ENCODE measurements at regions not wholly inside any gene's neighbourhood (a gene's known extent, or its start where the extent isn't known, plus 50 kb on each side); places are given as distances from the start of the nearest gene placed in this dataset.

DNA sequence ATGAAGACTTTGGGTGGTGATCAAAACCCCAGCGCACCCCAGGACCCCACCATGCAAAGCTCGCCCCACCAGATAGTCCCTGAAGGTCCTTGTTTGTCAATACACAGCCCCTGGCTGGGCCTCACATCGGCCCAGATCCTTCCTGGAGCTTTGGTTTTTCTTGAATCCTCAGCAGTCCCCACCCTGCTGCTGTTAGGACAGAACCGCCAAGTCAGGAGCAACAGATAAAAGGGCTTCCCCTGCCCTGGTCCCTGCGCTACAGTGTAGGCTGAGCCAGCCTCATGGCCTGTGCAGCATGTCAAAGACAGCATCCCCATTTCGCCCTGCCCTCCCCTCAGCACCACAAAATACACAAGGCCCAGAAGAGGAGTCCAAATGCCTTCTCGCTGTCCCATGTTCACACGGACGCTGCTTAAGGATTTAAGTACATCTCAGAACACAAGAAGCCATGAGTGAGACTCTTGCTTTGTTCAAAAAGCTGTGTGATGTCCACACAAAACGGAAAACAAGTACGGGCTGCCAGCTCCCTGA, 65.7 kb downstream of the PSMG1 start:
- no peak for DNase-seq (ENCODE audit: low spot score)
- TF ChIP-seq, protein P1, sequence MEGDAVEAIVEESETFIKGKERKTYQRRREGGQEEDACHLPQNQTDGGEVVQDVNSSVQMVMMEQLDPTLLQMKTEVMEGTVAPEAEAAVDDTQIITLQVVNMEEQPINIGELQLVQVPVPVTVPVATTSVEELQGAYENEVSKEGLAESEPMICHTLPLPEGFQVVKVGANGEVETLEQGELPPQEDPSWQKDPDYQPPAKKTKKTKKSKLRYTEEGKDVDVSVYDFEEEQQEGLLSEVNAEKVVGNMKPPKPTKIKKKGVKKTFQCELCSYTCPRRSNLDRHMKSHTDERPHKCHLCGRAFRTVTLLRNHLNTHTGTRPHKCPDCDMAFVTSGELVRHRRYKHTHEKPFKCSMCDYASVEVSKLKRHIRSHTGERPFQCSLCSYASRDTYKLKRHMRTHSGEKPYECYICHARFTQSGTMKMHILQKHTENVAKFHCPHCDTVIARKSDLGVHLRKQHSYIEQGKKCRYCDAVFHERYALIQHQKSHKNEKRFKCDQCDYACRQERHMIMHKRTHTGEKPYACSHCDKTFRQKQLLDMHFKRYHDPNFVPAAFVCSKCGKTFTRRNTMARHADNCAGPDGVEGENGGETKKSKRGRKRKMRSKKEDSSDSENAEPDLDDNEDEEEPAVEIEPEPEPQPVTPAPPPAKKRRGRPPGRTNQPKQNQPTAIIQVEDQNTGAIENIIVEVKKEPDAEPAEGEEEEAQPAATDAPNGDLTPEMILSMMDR (IDR thresholded peaks at IDR 0.05; ENCODE audit: extremely low read depth, missing control alignments): no peak

DNA sequence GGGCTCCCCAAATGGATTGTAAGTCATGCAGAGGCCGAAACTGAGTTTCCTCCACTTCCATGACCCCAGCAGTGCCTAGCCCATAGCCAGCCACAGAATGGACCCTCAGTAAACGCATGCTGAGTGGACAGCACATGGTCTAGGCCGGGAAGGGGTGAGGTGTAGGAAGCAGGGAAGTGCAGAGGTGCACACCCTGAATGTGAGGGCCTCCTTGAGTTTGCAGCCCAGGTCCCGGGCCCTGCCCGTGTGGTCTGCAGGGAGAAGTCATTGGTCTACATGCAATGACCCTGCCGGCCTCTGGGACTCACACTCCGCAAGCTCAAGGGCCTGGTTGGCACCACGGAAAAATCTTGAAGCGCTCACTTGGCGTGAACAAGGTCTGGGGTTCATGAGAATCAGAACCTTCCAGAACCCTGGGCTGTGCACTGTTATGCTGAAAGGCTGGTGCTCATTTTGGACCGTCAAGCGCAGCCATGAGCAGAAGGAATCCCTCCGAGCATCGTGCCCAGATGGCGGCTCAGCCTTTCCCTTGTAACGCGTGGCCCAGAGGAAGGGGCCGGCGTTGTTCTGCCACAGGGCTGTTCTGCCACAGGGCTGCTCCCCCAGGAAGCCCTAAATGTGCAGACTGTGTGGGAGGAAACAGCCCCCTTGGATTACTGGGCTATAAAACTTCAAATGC, 66.4 kb downstream of the PSMG1 start:
- TF ChIP-seq, protein P1 (IDR thresholded peaks at IDR 0.05; ENCODE audit: extremely low read depth, missing control alignments): no peak
- DNase-seq (ENCODE audit: low spot score): no peak

DNA sequence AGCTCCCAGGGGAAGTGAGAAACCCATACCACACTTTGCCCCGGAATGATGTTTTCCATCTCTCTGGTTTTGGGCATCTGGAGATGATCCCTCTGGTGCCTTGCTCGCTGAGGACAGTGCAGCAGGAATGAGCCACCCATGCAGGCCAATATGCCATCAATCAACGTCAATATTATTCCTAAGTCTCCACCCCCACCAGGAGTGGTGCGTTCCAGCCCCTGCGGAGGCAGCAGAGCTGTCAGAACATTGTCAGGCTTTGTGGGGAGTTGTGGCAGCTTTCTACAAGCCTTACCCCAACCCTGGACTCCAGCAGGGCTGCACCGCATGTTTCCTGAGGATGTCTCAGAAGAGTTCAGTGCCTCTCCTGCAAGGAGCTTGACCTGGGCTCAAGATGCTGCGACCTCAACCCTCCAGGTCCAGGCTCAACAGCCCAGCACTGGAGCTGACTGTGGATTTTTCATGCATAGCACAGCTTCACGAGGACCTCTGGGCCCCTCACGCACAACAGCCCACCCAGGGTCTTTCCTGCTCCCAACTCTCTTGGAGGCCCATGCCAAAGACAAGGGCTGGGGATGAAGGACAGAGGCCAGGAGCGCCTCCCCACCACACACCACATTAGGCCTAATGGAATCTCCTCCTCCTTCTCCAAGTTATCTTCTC, 67.5 kb downstream of the PSMG1 start:
- TF ChIP-seq, protein P1 (IDR thresholded peaks at IDR 0.05; ENCODE audit: extremely low read depth, missing control alignments): no peak
- no peak for DNase-seq (ENCODE audit: low spot score)

DNA sequence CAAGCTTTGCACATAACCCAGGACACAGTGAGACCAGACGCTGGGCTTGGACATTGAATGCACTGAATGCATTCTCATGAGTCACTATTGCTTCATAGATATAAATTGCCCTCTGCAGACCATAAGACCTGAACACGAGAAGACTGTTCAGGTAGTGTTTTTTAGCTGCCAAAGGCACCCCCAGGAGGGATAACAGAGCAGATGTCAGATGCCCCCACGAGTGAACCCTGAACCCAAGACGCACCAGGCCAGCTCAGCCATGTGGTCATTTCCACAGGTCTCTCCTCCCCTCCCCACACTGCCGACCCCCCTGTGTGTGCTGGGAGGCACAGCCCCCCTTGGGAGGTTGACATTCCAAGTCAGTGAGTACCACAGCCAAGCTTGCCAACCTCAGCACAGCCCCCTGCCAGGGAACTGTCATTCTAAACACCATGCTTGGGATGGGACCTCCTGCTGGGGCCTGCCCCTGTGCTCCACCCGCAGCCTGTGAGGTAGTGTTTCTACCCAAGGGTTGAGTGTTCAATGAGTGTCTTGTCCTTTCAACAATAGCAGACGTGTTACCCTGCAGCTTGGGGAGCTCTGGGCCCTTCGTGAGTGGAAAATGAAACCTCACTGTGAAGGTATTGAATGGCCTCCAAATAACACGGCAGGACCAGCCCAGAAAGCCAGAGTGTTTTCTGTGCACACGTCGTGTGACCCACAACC, 68.2 kb downstream of the PSMG1 start:
- DNase-seq (ENCODE audit: low spot score): no peak
- TF ChIP-seq, protein P1 (IDR thresholded peaks at IDR 0.05; ENCODE audit: extremely low read depth, missing control alignments): no peak

DNA sequence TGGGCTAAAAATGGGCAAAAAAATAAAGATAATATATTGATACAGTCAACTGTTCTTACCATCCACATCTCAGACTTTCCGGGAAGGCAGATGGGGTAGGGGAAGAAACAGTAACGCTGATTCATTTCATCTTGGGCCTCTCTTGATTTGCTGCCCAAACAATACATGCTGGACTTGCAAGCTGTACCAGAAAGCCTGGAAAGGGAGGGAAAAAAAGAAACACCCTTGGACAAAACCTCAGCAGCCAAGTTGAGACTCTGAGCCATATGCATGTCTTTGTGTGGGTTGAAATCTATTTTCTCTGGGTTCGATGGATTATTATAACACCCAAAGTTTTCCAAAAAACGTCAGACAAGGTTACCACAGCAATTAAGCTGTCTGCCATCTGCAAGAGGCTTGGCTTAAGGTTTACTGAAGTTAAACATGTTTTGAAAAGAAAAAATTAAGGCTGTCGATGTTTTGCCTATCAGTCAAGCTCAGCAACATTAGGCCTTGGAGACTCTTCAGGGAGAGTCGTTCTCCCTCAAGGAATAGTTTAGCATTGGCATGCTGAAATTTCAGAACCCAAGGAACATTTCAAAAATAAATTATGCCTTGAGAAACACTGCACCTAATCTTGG, 71.2 kb downstream of the PSMG1 start:
- TF ChIP-seq, protein P1 (IDR thresholded peaks at IDR 0.05; ENCODE audit: extremely low read depth, missing control alignments): no peak
- no peak for DNase-seq (ENCODE audit: low spot score)

DNA sequence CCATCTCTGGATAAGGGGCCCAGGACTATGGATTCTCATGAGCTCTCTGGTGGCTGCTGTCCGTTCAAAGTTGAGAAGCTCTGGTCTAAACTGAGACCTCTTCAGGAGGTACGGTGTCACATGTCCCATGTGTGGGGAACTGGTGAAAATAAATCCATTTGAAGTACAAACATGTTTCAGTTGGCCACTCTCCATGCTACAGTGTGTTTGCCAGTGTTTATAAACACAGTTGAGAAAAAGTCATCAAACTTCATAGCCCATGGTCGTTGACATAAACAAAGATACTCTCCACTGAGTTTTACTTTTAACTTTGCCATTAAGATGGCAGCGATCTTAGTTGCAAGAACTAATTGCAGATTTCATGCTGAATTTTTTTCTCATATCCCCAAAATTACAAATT, 72.8 kb downstream of the PSMG1 start:
- TF ChIP-seq, protein P1 (IDR thresholded peaks at IDR 0.05; ENCODE audit: extremely low read depth, missing control alignments): no peak
- no peak for DNase-seq (ENCODE audit: low spot score)
